ENCODE measurements at regions not wholly inside any gene's neighbourhood (a gene's known extent, or its start where the extent isn't known, plus 50 kb on each side); places are given as distances from the start of the nearest gene placed in this dataset.

- Histone ChIP-seq H3K9me3 (ENCODE audit: insufficient read depth, low read length, severe bottlenecking) (peaks cover 11% of the 10 kb centered on the region), H4K20me1 (ENCODE audit: insufficient read depth, low read length) (no peaks in the 10 kb centered on the region), H3K4me1 (ENCODE audit: insufficient read depth, low read length) (peaks cover 16% of the 10 kb centered on the region), H3K4me2 (ENCODE audit: insufficient read depth, low read length) (peak overlapping the region; percentile 34; the same call in 1 of the 2 replicates), H2AFZ (ENCODE audit: low read depth, low read length) (no peak overlapping the region), H3K9ac (ENCODE audit: low read depth, low read length) (no peak overlapping the region), H3K79me2 (ENCODE audit: insufficient read depth, low read length) (no peaks in the 10 kb centered on the region), H3K27me3 (ENCODE audit: insufficient read depth, low read length, poor library complexity) (no peaks in the 10 kb centered on the region), H3K4me3 (ENCODE audit: low read depth in 1 of 2, low read length in 2 of 2) (no peak overlapping the region), H3K36me3 (ENCODE audit: insufficient read depth, low read length) (no peaks in the 10 kb centered on the region), H3K27ac (ENCODE audit: low read length) (no peak overlapping the region)
- TF ChIP-seq EZH2 (IDR thresholded peaks at IDR 0.05; ENCODE audit: borderline replicate concordance, low read depth, low read length, severe bottlenecking) = no peak
- no peak for TF ChIP-seq CTCF (IDR thresholded peaks at IDR 0.05; ENCODE audit: borderline replicate concordance, extremely low read depth, low read length, poor library complexity, severe bottlenecking)
- ATAC-seq (ENCODE audit: insufficient read depth, low read depth) (peak; percentile 96), DNase-seq (peak; percentile 53)
These were observed 82.4 kb upstream of the SMLR1 start for GRCh38 chr6:130744576-130745366.

- DNase-seq (no peak), ATAC-seq (ENCODE audit: insufficient read depth, low read depth) (no peak)
- TF ChIP-seq CTCF (IDR thresholded peaks at IDR 0.05; ENCODE audit: borderline replicate concordance, extremely low read depth, low read length, poor library complexity, severe bottlenecking) (no peak), EZH2 (IDR thresholded peaks at IDR 0.05; ENCODE audit: borderline replicate concordance, low read depth, low read length, severe bottlenecking) (no peak)
- no peak overlapping the region for H3K27ac ChIP-seq (ENCODE audit: low read length)
- H3K9me3 ChIP-seq (ENCODE audit: insufficient read depth, low read length, severe bottlenecking) = peaks cover 16% of the 10 kb centered on the region
- H3K4me1 ChIP-seq (ENCODE audit: insufficient read depth, low read length) = peaks cover 16% of the 10 kb centered on the region
- no peak overlapping the region for H3K9ac ChIP-seq (ENCODE audit: low read depth, low read length)
- no peak overlapping the region for H3K4me2 ChIP-seq (ENCODE audit: insufficient read depth, low read length)
- H3K79me2 ChIP-seq (ENCODE audit: insufficient read depth, low read length) = no peaks in the 10 kb centered on the region
- no peaks in the 10 kb centered on the region for H4K20me1 ChIP-seq (ENCODE audit: insufficient read depth, low read length)
- no peak overlapping the region for H3K4me3 ChIP-seq (ENCODE audit: low read depth in 1 of 2, low read length in 2 of 2)
- H3K27me3 ChIP-seq (ENCODE audit: insufficient read depth, low read length, poor library complexity) = no peaks in the 10 kb centered on the region
- no peak overlapping the region for H2AFZ ChIP-seq (ENCODE audit: low read depth, low read length)
- no peaks in the 10 kb centered on the region for H3K36me3 ChIP-seq (ENCODE audit: insufficient read depth, low read length)
These were observed 79.2 kb upstream of the SMLR1 start for GRCh38 chr6:130748041-130748440.

- no peak for ATAC-seq (ENCODE audit: insufficient read depth, low read depth)
- H3K4me3 ChIP-seq (ENCODE audit: low read depth in 1 of 2, low read length in 2 of 2) = no peak overlapping the region
- TF ChIP-seq EZH2 (IDR thresholded peaks at IDR 0.05; ENCODE audit: borderline replicate concordance, low read depth, low read length, severe bottlenecking) (no peak), CTCF (IDR thresholded peaks at IDR 0.05; ENCODE audit: borderline replicate concordance, extremely low read depth, low read length, poor library complexity, severe bottlenecking) (no peak)
- H3K27me3 ChIP-seq (ENCODE audit: insufficient read depth, low read length, poor library complexity) = no peaks in the 10 kb centered on the region
- H3K9ac ChIP-seq (ENCODE audit: low read depth, low read length) = no peak overlapping the region
- H3K9me3 ChIP-seq (ENCODE audit: insufficient read depth, low read length, severe bottlenecking) = peaks cover 16% of the 10 kb centered on the region
- DNase-seq = peak; percentile 7
- H2AFZ ChIP-seq (ENCODE audit: low read depth, low read length) = no peak overlapping the region
- H3K4me1 ChIP-seq (ENCODE audit: insufficient read depth, low read length) = peaks cover 12% of the 10 kb centered on the region
- H3K27ac ChIP-seq (ENCODE audit: low read length) = no peak overlapping the region
- no peaks in the 10 kb centered on the region for H3K36me3 ChIP-seq (ENCODE audit: insufficient read depth, low read length)
- H4K20me1 ChIP-seq (ENCODE audit: insufficient read depth, low read length) = no peaks in the 10 kb centered on the region
- no peaks in the 10 kb centered on the region for H3K79me2 ChIP-seq (ENCODE audit: insufficient read depth, low read length)
- no peak overlapping the region for H3K4me2 ChIP-seq (ENCODE audit: insufficient read depth, low read length)
These were observed 77.8 kb upstream of the SMLR1 start for GRCh38 chr6:130749402-130749801.
